ENCODE measurements at regions not wholly inside any gene's neighbourhood (a gene's known extent, or its start where the extent isn't known, plus 50 kb on each side); places are given as distances from the start of the nearest gene placed in this dataset.

- no peaks in the 10 kb centered on the region for H3K36me3 ChIP-seq (ENCODE audit: control insufficient read depth in 4 of 4, insufficient read depth in 3 of 4, low read depth in 1 of 4, low read length in 3 of 4)
These were observed 255.8 kb downstream of the B3GLCT start for GRCh38 chr13:31455581-31455980.

GRCh38 chr13:31456056-31456455 lies 256.3 kb downstream of the B3GLCT start:
- TF ChIP-seq GABPA (IDR thresholded peaks at IDR 0.05 in 1 of 2, conservative IDR thresholded peaks at IDR 0.05 in 1 of 2) (no peak), FOXA2 (IDR thresholded peaks at IDR 0.05) (no peak), YY1 (IDR thresholded peaks at IDR 0.05) (no peak), HNF4A (conservative IDR thresholded peaks at IDR 0.05) (no peak), REST (IDR thresholded peaks at IDR 0.05) (no peak), HNF4G (IDR thresholded peaks at IDR 0.05) (no peak), CTCF (IDR thresholded peaks at IDR 0.05; ENCODE audit: low read depth, low read length, missing input control) (no peak), ATF3 (IDR thresholded peaks at IDR 0.05) (no peak), EGR1 (IDR thresholded peaks at IDR 0.05; ENCODE audit: low read depth in 2 of 2) (no peak), NR2F2 (IDR thresholded peaks at IDR 0.05) (no peak), TAF1 (conservative IDR thresholded peaks at IDR 0.05) (no peak), RAD21 (IDR thresholded peaks at IDR 0.05) (no peak), ZBTB33 (IDR thresholded peaks at IDR 0.05) (no peak), FOXA1 (IDR thresholded peaks at IDR 0.05) (no peak)
- H3K4me3 ChIP-seq (ENCODE audit: low read depth in 1 of 3, low read length in 3 of 3), result no peak overlapping the region
- no peaks in the 10 kb centered on the region for H3K4me1 ChIP-seq (ENCODE audit: control insufficient read depth in 4 of 4, insufficient read depth in 4 of 4, low read length in 3 of 4)
- H3K9me3 ChIP-seq (ENCODE audit: control insufficient read depth in 4 of 4, low read length in 3 of 4), result peaks cover 0 to 3% (median 0%) of the 10 kb centered on the region in 4 donors
- H3K9ac ChIP-seq (ENCODE audit: low read depth in 1 of 2, low read length in 2 of 2), result no peak overlapping the region
- no peaks in the 10 kb centered on the region for H3K36me3 ChIP-seq (ENCODE audit: control insufficient read depth in 4 of 4, insufficient read depth in 3 of 4, low read depth in 1 of 4, low read length in 3 of 4)
- H3K27ac ChIP-seq (ENCODE audit: low read depth in 1 of 2, low read length in 2 of 2), result no peak overlapping the region
- no peak for DNase-seq (ENCODE audit: low spot score)
- H3K27me3 ChIP-seq (ENCODE audit: control insufficient read depth in 4 of 4, insufficient read depth in 4 of 4, low read length in 3 of 4), result no peaks in the 10 kb centered on the region

More at GRCh38 chr13:31455581-31455980, 255.8 kb downstream of the B3GLCT start:
- Histone ChIP-seq H3K9ac (ENCODE audit: low read depth in 1 of 2, low read length in 2 of 2) (no peak overlapping the region), H3K9me3 (ENCODE audit: control insufficient read depth in 4 of 4, low read length in 3 of 4) (peaks cover 0 to 3% (median 0%) of the 10 kb centered on the region in 4 donors), H3K27me3 (ENCODE audit: control insufficient read depth in 4 of 4, insufficient read depth in 4 of 4, low read length in 3 of 4) (no peaks in the 10 kb centered on the region), H3K4me1 (ENCODE audit: control insufficient read depth in 4 of 4, insufficient read depth in 4 of 4, low read length in 3 of 4) (no peaks in the 10 kb centered on the region), H3K27ac (ENCODE audit: low read depth in 1 of 2, low read length in 2 of 2) (no peak overlapping the region), H3K4me3 (ENCODE audit: low read depth in 1 of 3, low read length in 3 of 3) (no peak overlapping the region)
- no peak for DNase-seq (ENCODE audit: low spot score)
- TF ChIP-seq RXRA (IDR thresholded peaks at IDR 0.05) (no peak), YY1 (IDR thresholded peaks at IDR 0.05) (no peak), ATF3 (IDR thresholded peaks at IDR 0.05) (no peak), FOXA2 (IDR thresholded peaks at IDR 0.05) (no peak), ZBTB33 (IDR thresholded peaks at IDR 0.05) (no peak), MAX (IDR thresholded peaks at IDR 0.05) (no peak), TAF1 (conservative IDR thresholded peaks at IDR 0.05) (no peak), JUND (IDR thresholded peaks at IDR 0.05) (no peak), RAD21 (IDR thresholded peaks at IDR 0.05) (no peak)
